Panc1 (cell line): ENCODE measurements at regions not wholly inside any gene's neighbourhood (a gene's known extent, or its start where the extent isn't known, plus 50 kb on each side); places are given as distances from the start of the nearest gene placed in this dataset.
"Not testable (repeated sequence)": the region's sequence is repeated elsewhere in the genome, so short reads cannot be mapped to it uniquely, and the experiment has no call there.

Experiments
- ATAC-seq: fragments of 200-7000 bp; cut with Tn5 transposase; 2 replicates; pipeline ENCODE4 v1.9.1; 2020; ENCODE audit warnings: mild to moderate bottlenecking, moderate library complexity
- BruUV-seq: library from RNA; stranded (reverse); fragments of 400-500 nt; replicated peaks from 2 replicates; lab custom pipeline; 2021; lab: Mats Ljungman, UMichigan
- CTCF ChIA-PET: fragments of 300-600 bp; sonication (Branson Sonifier 250); formaldehyde crosslinking; loops from one replicate; lab custom pipeline; 2022; ENCODE audit warnings: antibody characterized with exemption; lab: Charles Lee
- POLR2A ChIA-PET: fragments of 300-600 bp; sonication (Branson Sonifier 250); formaldehyde crosslinking; loops from one replicate; lab custom pipeline; 2022; ENCODE audit warnings: antibody characterized with exemption; lab: Charles Lee
- DNase-seq: peaks from one replicate; pipeline ENCODE4 v3.0.0-alpha.2; 2010; ENCODE audit warnings: low read depth, low spot score
- H3K27ac ChIP-seq: 2 replicates; pipeline ENCODE4 v1.5.1; 2011; ENCODE audit warnings: mild to moderate bottlenecking, low read length, inconsistent platforms
- H3K27me3 ChIP-seq: fragments of 200-500 bp; sonication (Bioruptor generic); 2 replicates; pipeline ENCODE4 v1.6.0; 2014; ENCODE audit warnings: low read length, inconsistent platforms; ENCODE audit not compliant: control insufficient read depth, insufficient read depth
- H3K36me3 ChIP-seq: fragments of 200-500 bp; sonication (Bioruptor generic); 2 replicates; pipeline ENCODE4 v1.5.1; 2014; ENCODE audit warnings: inconsistent platforms, mild to moderate bottlenecking, low read length, moderate library complexity; ENCODE audit not compliant: control insufficient read depth, insufficient read depth
- H3K4me1 ChIP-seq: 2 replicates; pipeline ENCODE4 v1.5.1; 2011; ENCODE audit warnings: inconsistent platforms, mild to moderate bottlenecking, low read length, moderate library complexity; ENCODE audit not compliant: control insufficient read depth, insufficient read depth
- H3K4me3 ChIP-seq, 2 experiments: 2 replicates each; pipeline ENCODE4 v1.5.1; 2011 to 2012; ENCODE audit warnings: low read depth in 2 of 2, low read length in 2 of 2, mild to moderate bottlenecking in 2 of 2, inconsistent platforms in 1 of 2, moderate library complexity in 1 of 2
- H3K9me3 ChIP-seq: fragments of 200-500 bp; sonication (Bioruptor generic); 2 replicates; pipeline ENCODE4 v1.5.1; 2014; ENCODE audit warnings: low read depth, mild to moderate bottlenecking, inconsistent platforms, low read length, moderate library complexity; ENCODE audit not compliant: control insufficient read depth, insufficient read depth
- CTCF ChIP-seq: fragments of 450-650 bp; IDR thresholded peaks from 2 replicates; pipeline ENCODE4 v1.5.1; 2017; ENCODE audit warnings: mild to moderate bottlenecking
- POLR2AphosphoS5 ChIP-seq: IDR thresholded peaks from 2 replicates; pipeline ENCODE4 v1.6.1; 2012; ENCODE audit warnings: mild to moderate bottlenecking, low read depth, low read length, moderate library complexity
- SIN3A ChIP-seq: IDR thresholded peaks from 2 replicates; pipeline ENCODE4 v1.6.1; 2012; ENCODE audit warnings: low read depth, mild to moderate bottlenecking, low read length, moderate library complexity, borderline replicate concordance; ENCODE audit not compliant: insufficient read depth
- TCF7L2 ChIP-seq: IDR thresholded peaks from 2 replicates; pipeline ENCODE4 v1.6.1; 2011; ENCODE audit warnings: mild to moderate bottlenecking, low read depth, low read length, inconsistent platforms
- in situ Hi-C: cut with HindIII; loops from 2 replicates; pipeline ENCODE4 v1.10.0; 2016; ENCODE audit warnings: low sequenced_read_pairs, low pct_unique_long_range_greater_than_20kb
- intact Hi-C: fragments of 100-400 bp; cut with micrococcal nuclease; formaldehyde crosslinking; loops from one replicate; pipeline ENCODE4 v1.10.0; 2022; ENCODE audit not compliant: unreplicated experiment
- TF ChIP-seq, protein P1 (sequence below), 2 experiments: IDR thresholded peaks; 2 replicates each; pipeline ENCODE4 v1.6.1; 2011 to 2012; ENCODE audit warnings: low read depth in 2 of 2, control low read depth in 1 of 2, low read length in 1 of 2, mild to moderate bottlenecking in 1 of 2, moderate library complexity in 1 of 2; ENCODE audit not compliant: insufficient read depth in 1 of 2

DNA sequence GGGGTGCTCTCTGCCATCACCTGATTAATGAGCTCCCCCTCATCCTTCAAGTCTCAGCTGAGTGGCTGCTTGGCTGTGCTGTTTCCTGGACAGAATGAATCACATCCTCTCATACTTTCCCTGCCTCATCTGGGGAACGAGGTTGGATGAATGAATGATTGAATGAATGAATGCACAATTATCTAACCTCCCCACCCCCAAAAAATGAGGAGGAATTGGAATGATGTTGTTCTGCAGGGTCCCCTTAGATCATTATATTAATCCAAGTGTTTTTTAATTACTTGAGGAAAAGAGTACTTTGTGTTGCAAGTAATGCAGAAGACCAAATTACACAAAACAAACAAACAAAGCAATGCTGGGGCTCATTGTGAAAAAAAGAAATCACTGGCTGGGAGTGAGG lies 240.2 kb downstream of the BUB3 start:
- no peaks in the 10 kb centered on the region for H3K9me3 ChIP-seq
- TF ChIP-seq POLR2AphosphoS5: no peak
- TF ChIP-seq CTCF: no peak
- no peak for TF ChIP-seq TCF7L2
- TF ChIP-seq, protein P1, sequence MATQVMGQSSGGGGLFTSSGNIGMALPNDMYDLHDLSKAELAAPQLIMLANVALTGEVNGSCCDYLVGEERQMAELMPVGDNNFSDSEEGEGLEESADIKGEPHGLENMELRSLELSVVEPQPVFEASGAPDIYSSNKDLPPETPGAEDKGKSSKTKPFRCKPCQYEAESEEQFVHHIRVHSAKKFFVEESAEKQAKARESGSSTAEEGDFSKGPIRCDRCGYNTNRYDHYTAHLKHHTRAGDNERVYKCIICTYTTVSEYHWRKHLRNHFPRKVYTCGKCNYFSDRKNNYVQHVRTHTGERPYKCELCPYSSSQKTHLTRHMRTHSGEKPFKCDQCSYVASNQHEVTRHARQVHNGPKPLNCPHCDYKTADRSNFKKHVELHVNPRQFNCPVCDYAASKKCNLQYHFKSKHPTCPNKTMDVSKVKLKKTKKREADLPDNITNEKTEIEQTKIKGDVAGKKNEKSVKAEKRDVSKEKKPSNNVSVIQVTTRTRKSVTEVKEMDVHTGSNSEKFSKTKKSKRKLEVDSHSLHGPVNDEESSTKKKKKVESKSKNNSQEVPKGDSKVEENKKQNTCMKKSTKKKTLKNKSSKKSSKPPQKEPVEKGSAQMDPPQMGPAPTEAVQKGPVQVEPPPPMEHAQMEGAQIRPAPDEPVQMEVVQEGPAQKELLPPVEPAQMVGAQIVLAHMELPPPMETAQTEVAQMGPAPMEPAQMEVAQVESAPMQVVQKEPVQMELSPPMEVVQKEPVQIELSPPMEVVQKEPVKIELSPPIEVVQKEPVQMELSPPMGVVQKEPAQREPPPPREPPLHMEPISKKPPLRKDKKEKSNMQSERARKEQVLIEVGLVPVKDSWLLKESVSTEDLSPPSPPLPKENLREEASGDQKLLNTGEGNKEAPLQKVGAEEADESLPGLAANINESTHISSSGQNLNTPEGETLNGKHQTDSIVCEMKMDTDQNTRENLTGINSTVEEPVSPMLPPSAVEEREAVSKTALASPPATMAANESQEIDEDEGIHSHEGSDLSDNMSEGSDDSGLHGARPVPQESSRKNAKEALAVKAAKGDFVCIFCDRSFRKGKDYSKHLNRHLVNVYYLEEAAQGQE (IDR thresholded peaks at IDR 0.05; ENCODE audit: insufficient read depth in 1 of 2, low read depth in 2 of 2, low read length in 1 of 2): no peak
- TF ChIP-seq SIN3A: no peak
- intact Hi-C loops (no loop called here), in situ Hi-C loops (no loop called here)
- no peak overlapping the region for H3K27ac ChIP-seq
- ChIA-PET CTCF (no interaction called here), POLR2A (no interaction called here)
- H3K36me3 ChIP-seq: no peaks in the 10 kb centered on the region
- no peak for ATAC-seq
- no peaks in the 10 kb centered on the region for H3K4me1 ChIP-seq
- H3K27me3 ChIP-seq: no peaks in the 10 kb centered on the region
- H3K4me3 ChIP-seq: no peak overlapping the region
- BruUV-seq: no TSS peak
- DNase-seq: no peak

DNA sequence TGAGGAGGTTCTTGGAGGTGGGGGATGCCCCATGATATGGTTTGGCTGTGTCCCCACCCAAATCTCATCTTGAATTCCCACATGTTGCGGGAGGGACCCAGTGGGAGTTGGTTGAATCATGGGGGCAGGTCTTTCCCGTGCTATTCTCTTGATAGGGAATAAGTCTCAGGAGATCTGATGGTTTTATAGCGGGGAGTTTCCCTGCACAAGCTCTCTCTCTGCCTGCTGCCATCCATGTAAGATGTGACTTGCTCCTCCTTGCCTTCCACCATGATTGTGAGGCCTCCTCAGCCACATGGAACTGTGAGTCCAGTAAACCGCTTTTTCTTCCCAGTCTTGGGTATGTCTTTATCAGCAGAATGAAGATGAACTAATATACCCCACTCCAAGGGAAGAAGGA lies 241.0 kb downstream of the BUB3 start:
- H3K4me3 ChIP-seq, H3K27ac ChIP-seq, H3K9me3 ChIP-seq, H3K36me3 ChIP-seq, H3K4me1 ChIP-seq, BruUV-seq, ATAC-seq, H3K27me3 ChIP-seq, POLR2A ChIA-PET, intact Hi-C loops, in situ Hi-C loops, CTCF ChIA-PET, DNase-seq: not testable (repeated sequence)

- intact Hi-C loops: no loop called here
- in situ Hi-C loops: no loop called here
Observed at GRCh38 chr10:123395906-123396305, 241.7 kb downstream of the BUB3 start.

More at GRCh38 chr10:123395906-123396305, 241.7 kb downstream of the BUB3 start:
- no peak overlapping the region for H3K4me3 ChIP-seq
- ChIA-PET CTCF (no interaction called here), POLR2A (no interaction called here)
- no peak for TF ChIP-seq CTCF
- TF ChIP-seq TCF7L2: no peak
- TF ChIP-seq, protein P1 (IDR thresholded peaks at IDR 0.05; ENCODE audit: insufficient read depth in 1 of 2, low read depth in 2 of 2, low read length in 1 of 2): no peak
- TF ChIP-seq POLR2AphosphoS5: no peak
- TF ChIP-seq SIN3A: no peak
- no peaks in the 10 kb centered on the region for H3K4me1 ChIP-seq
- DNase-seq: no peak
- no peaks in the 10 kb centered on the region for H3K27me3 ChIP-seq
- no peaks in the 10 kb centered on the region for H3K36me3 ChIP-seq
- H3K27ac ChIP-seq: no peak overlapping the region
- no peaks in the 10 kb centered on the region for H3K9me3 ChIP-seq
- no TSS peak for BruUV-seq
- ATAC-seq: no peak
